GM21526 (cell line): ENCODE measurements at regions not wholly inside any gene's neighbourhood (a gene's known extent, or its start where the extent isn't known, plus 50 kb on each side); places are given as distances from the start of the nearest gene placed in this dataset.

ENCODE experiments used
- ATAC-seq: cut with Tn5 transposase; IDR thresholded peaks from one replicate; pipeline ENCODE4 v1.9.1; 2021; ENCODE audit warnings: moderate library complexity; ENCODE audit not compliant: unreplicated experiment, low FRiP score

DNA sequence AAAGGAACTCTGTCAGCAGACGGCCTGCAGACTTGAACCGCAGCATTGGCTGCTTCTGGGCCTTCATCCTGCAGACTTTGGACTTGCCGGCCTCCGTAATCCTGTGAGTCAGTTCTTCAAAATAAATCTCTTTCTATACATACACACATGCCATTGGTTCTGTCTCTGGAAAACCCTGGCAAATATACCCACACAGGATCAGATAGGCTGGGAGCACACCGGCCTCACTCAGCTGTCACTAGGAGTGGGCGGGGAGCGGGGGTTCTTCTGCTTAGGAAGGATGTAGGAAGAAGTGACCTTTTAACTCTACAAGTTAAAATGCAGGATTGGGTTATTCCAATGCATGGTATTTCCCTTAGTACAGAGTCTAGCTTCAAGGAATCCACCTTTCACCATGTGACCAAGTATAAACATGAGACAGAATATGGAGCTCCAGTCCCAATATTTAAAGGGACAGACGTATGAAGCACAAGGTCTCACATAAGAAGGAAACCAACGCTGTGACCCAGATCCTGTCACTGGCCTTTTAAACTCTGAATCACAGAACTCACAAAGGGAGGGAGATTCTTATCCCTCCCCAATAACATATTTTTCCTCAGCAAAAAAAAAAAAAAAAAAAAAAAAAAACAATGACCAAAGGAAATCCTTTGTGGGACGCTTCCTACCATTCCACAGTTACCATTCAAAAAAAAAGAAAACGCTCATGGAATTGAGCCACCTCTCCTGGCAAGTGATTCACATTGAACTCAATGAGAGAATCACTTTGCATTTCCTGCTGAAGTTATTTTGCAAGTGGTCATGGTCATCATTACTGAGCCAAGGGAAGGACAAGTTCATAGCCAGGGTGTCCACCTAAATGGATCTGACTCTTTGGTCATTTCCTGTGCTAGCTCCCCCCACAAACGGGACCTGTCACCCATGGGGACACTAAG lies 352.9 kb downstream of the FOXO1 start:
- ATAC-seq, result no peak

DNA sequence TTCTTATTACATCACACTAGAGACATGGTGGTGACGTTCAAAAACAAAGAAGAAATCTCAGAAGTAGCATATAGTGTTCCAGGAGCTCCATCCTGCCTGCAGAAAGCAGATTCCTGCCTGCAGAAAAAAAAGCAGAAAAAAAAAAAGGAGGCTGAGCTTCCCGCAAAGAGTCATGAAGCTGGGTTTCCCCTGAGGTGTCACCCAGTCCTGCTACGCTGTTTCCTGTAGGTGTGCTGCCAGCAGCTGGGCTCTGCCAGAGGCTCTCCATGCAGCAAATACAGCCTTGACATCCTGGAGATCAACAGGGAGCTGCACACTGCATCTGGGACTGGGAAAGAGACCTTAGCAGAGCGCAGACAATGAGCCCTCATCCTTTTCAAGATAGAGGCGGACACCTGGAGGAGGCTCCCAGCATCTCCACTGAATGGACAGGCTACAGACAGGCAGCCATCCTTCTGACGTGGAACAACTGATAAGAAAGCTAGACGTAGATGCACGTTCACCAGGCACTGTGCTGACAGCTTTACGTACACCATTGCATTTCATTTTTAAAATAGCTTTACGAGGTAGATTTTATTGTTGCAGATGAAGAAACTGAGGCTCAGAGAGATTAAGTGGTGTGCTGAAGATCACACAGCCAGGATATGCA lies 350.9 kb downstream of the FOXO1 start:
- ATAC-seq, result no peak

DNA sequence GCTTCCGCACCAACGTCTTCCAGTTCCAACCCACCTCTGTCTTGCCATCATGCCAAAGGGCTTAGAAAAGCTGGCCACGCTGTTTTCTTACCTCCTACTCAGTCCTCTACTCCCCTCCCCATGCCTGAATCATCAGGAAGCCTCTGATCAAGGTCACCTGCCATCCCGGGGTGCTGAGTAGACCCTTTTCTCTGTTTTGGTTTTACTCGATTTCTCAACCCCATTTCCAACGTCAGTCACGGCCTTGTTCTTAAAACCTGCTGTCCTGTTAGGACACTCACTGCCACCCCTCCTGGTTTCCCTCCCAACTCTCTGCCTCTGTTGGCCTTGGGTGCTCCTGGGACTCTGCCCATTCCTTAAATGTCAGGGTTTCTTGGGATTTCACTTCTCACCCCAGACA lies 350.1 kb downstream of the FOXO1 start:
- ATAC-seq, result no peak

DNA sequence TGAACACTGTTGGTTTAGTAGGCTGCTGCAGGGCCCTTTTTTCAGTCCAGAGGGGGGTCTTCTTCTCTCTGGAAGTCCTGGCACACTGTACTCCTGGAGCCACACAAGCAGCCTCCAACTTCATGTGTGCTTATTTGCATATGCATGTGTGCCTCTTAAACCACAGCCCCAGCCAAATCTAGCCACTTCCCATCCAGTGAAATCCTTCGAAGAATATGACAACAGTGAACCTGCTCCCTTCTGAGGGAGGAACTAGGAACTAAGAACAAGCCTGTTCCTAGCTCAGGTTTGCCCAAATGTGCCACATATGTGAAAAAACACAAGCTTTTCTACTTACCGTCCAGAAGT lies 348.5 kb downstream of the FOXO1 start:
- no peak for ATAC-seq

DNA sequence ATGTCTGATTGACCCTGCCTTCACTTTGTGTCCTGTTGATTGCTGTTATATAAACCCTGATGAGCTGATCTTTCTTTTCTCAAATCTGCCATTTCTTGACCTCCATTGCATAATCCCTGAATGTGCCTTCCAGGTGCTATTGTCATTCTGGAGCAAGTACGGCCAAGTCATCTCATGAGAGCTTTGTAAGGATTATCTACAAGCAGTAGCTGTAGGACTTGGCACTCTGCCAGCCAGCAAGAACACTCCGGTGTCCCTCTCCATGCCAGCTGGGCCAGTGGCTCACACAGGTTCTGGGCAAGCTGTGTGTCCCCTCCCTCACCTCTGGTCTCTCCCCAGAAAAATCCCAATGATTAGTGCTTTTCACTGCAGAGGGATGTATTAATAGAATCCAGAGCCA lies 348.1 kb downstream of the FOXO1 start:
- no peak for ATAC-seq

DNA sequence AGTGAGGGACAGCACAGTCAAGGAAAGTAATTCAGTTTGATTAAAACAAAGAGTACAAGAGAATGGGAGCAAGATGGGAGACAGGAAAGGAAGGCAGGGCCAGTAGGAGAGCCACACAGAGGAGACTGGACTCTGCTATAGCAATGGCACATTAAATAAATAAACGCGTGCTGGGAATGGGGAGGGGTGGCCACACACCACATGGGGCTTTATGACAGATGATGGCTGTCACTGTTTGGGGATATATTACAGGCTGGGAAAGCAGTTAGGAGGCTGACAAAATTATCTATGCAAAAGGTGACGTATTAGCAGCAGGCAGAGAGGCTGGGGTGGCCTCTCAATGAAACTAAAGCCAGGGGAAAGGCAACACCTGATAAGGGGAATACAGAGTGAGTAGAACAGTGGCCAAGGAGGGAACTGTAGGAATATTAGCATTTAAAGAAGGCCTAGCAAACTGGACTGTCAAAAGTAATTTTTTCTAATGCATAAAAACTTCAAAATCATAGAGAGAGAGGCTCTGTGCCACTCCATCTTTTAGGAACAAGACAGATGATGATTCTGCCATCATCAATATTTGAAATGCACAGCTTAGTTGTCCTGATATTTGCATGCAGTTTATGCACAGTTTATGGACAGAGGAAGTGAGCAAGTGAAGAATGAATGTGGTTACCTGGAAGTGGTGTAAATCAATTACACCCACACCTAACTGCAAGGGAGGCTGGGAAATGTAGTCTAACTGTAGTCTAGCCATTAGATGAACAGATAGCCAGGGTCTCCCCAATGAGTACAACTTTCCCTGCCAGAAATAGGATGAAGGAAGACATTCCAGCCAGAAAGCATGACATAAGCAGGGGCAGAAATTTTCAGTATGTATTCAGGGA lies 346.5 kb downstream of the FOXO1 start:
- ATAC-seq, result no peak

DNA sequence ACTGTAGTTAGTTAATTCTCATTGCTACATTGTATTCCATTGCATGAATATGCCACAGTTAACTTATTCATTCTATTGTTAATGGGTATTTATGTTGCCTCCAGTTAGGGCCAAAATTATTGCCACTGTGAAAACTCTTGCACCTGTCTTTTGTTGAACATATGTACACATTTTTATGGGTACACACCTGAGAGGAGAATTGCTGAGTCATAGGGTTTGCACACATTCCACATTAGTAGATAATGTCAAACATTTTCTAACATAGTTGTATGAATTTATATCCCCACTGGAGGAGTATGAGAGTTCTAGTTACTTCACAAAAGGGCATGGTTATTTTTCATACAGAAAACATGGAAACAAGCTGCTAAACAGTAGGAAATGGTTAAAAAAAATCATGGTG lies 338.4 kb downstream of the FOXO1 start:
- no peak for ATAC-seq

DNA sequence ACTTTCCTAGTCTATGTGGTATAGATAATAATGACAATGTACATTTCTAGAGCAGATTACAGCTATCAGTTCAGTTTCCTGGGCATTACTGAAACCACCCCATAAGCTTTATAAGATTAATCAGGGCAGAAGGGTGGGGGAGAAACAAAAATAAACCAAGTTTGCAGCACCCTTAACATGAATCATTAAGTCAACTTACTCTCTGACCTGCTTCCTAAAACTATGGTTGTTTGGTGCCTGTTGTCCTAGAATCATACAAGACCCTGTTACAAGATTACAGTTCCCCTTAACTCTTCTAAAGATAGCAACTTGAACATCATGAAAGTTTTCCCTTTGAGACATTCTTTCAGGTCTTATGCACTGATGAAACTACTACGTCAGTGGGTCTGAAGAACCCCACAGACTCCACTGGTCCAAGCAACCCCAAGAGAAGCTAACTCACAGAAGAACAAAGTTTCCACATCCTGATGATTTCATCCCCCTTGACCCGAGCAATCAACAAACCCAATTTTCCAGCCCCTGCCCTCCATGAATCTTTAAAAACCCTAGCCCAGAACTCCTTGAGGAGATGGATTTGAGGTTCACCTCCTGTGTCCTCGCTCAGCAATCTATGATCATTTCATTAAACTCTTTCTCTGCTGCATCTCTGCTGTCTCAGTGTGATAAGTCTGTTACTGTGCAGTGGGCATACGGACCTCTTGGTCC lies 336.5 kb downstream of the FOXO1 start:
- no peak for ATAC-seq

DNA sequence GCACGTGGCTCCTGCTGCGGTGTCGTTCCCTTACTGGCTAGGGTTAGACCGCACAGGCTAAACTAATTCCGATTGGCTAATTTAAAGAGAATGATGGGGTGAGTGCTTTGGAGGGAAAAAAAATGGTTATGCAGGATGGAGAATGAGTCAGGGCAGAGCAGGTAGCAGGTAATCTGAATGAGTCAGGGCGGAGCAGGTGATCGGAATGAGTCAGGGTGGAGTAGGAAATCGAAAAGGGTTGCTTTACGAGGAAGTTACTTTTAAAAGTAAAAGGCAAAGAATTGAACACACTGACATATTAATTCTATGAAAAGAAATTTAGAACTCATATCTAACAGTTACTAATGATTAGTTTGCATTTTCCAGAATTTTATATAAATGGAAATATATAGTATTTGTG lies 335.5 kb downstream of the FOXO1 start:
- ATAC-seq, result no peak

DNA sequence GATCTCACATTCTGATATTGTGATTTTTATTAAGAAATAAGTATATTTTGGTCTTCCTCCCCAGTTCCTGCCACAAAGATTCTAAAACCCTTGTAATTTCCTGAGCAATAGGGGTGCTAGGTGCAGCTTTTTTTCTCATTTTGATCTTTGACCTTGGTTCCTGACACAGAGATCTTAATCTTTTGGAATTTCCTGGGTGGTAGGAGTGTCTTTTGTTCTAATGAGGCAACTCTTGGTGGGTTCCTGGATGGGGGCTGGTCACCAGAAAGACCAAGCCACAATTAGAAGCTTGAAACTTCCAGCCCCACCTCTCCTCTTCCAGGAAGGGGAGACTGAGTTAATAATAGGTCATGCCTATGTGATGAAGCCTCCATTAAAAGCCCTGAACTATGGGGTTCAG lies 334.6 kb downstream of the FOXO1 start:
- no peak for ATAC-seq

DNA sequence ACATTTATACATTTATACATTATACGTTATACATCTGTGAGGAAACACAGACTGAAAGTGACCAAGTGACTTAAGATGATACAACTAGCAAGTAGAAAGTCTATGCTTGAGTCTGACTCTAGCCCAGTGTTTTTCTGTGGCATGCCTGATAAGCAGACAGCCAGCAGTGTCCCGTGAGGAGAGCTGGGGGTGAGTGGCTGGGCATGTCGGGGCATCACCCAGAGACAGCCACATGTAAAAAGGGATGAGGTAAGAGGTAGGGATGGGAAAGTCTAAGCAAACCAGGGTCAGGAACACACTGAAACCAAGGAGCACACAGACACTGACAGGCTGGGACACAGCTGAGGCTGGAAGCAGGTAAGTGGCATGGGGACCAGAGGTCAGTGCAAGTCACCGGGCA lies 333.2 kb downstream of the FOXO1 start:
- ATAC-seq, result no peak

DNA sequence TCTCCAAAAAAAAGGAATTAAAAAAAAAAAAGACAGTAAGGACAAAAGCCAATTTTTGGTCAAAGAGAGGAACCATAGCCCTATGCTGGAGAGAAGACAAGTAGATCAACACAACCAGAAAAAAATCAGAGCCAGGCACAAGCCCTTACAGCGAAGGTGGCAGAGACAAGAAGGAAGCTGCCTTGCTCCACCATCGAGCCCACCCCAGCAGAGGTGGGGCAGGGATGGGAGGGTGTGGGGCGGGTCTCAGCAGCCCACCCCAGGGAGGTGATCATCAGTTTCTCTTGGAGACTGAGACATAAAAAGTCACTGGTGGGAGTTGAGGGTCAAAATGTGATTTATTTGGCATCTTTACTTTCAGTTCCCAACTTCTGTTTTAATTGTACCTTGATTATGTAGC lies 332.4 kb downstream of the FOXO1 start:
- ATAC-seq, result no peak

DNA sequence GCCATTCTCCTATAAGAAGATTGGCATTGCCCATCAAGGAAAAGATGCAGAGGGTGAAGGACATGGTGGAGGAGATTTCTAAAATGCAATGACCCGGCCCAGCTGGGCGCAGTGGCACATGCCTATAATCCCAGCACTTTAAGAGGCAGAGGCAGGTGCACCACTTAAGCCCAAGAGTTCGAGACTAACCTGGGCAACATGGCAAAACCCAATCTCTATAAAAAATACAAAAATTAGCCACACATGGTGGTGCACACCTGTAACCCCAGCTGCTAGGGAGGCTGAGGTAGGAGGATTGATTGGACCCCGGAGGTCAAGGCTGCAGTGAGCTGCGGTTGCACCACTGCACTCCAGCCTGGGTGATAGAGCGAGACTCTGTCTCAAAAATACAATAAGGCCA lies 331.8 kb downstream of the FOXO1 start:
- ATAC-seq, result no peak

DNA sequence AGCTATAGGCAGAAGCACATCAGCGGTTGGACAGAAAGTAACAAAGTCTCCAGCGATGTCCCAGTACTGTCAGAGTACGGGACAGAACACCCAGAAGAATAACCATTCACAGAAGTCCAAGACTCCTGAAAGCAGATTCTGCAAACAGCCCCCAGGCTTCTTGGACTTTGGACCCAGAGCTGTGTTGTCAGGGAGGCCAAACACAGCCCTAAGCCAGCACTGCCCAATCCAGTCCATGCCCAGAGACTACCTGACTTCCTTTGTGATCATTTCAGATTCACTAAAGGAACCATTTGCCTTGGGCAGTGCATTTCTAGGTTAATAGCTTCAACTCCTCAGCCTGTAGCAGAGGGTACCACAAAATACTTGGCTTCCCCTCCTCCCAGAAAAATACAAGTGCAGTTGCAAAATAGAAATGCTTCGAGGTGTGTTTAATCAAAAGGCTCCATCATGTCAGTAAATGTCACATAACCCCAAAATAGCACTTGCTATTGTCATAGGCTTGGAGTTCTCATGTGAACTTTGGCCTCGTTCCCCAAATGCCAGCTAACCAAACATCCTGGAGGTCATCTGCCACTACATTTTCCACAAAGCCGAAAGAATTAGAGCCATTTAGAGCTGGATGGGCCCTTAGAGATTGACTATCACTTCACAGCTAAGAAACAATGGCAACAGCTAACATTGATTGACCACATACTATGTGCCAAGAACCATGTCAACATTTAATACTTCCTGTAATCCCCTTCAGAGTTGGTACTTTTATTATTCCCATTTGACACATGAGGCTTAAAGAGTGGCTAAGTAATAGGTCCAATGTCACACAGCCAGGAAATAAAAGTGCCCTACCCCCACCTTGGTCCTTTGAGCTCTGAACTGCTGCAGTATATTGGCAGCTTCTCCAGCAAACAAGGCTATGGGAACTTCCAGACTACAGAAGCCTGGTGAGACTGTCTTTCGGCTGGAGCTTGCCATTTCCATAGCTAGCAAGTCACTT lies 329.9 kb downstream of the FOXO1 start:
- ATAC-seq, result no peak

DNA sequence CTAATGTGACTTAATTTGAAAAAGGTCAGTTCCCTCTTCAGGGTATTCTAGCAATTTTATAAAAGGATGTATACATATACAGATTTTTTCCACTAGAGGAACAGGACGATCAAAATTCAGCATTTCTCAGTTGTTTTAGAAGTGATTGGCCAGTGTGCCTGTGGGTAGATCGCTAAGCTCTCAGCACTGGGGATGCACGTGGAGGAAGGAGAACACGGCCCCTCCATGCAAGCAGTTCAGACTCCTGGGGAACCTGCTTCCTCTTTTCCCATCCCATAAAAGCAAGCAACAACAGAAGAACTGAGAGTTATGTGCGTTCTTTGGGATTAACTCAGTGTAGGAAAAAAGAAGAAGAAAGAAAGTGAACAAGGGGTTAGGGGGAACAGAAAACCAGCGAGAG lies 328.8 kb downstream of the FOXO1 start:
- no peak for ATAC-seq

DNA sequence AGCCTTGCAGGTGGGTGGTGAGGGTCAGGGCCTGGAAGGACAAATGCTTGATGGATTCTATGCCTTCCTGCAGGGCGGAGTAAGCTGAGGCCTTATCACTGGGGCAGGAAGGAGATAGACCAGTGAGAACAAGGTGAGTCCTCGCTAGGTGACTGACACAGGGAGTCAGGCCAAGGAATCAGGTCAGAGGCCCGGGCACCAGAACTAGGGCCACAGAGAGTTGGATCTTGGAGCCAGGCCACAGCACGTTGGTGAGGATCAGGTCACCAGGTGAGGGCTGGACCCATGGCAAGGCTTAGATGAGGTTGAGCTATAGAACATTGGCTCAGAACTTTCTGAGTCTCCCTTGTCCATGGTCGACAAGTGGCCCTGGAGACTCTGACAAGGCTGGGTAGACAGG lies 328.2 kb downstream of the FOXO1 start:
- ATAC-seq, result no peak

DNA sequence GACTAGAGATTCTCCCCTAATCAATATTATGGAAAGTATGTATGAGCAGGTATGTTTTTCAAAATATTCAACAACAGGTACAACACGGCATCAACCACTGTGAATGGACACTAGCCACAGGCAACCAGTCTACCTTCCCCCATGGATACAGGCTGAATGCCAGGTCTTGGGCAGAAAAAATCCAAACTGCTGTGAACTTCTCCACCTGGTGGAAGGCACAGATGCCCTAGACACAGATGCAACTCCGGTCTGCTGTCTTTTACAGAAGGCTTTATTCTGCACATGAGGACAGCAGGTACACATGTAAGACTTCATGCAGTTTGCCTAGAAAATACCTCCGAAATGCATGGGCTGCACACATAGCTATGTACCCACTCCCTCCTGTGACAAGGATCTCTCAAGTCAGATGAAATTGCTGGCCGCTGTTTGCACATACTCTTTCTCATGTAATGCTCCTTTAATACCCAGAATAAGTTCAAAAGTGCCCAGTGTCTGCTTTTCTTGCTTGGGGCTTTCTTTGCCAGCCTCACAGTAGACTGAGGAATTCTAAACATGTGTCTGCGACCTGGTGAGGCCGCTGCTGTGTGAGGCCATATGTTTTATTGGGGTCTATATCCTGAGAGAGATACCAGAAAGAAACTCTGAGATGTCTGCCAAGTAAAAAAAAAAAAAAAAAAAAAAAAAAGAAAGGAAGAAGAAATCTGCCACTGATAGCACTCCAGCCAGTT lies 325.9 kb downstream of the FOXO1 start:
- no peak for ATAC-seq

DNA sequence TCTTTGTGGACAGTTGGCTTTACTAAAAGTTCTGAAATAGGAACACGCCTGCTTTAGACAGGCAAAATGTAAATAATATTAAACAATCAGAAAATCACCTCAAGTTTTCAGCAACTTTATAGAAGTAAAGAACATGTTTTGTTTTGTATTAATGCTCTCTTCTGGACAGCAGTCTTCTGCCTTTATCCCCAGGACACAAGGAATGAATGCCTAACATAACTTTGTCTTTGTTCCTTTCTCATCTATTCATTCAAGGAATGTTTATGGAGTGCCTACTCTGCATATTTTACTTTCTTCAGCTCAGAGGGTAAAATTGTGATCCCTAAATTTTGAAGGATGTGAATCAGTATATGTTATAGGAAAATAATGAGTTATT lies 325.4 kb downstream of the FOXO1 start:
- no peak for ATAC-seq

DNA sequence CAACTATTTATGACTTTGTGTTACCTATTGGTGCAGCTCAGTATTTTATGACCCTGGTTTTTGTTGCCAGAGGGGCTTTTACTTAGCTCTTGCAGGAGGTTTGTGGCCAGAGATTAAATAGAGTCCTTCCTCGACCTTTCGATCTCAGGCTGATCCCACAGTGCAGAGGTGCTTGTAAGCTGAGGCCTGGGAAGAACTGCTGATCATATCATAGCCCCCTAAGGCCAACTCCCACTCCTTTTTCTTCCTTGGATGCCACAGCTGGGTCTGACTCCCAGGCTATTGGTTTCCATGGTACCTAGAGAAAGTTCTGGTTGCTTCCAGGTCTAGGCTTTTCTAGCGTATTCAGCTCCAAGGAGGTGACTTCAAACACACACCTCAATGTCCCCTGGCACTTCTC lies 324.9 kb downstream of the FOXO1 start:
- ATAC-seq, result no peak
